IMR-90 (cell line): ENCODE measurements at regions not wholly inside any gene's neighbourhood (a gene's known extent, or its start where the extent isn't known, plus 50 kb on each side); places are given as distances from the start of the nearest gene placed in this dataset.

Experiments used
- ATAC-seq: fragments of 200-7000 bp; cut with Tn5 transposase; 2 replicates; pipeline ENCODE4 v1.9.1; 2020; ENCODE audit warnings: low read depth, mild to moderate bottlenecking, moderate library complexity
- BruUV-seq: library from RNA; stranded (reverse); fragments of 400-500 nt; replicated peaks from 2 replicates; lab custom pipeline; 2021; lab: Mats Ljungman, UMichigan
- CTCF ChIA-PET: fragments of 300-600 bp; formaldehyde crosslinking; extraction: SDS; loops from one replicate; lab custom pipeline; 2021; ENCODE audit warnings: antibody characterized with exemption; lab: Yijun Ruan, JAX
- POLR2A ChIA-PET: fragments of 300-600 bp; sonication (Branson Sonifier 250); formaldehyde crosslinking; loops from one replicate; lab custom pipeline; 2022; ENCODE audit warnings: antibody characterized with exemption; ENCODE audit not compliant: unreplicated experiment; lab: Charles Lee
- DNase-seq: peaks from one replicate; pipeline ENCODE4 v3.0.0; 2013
- H2AFZ ChIP-seq: replicated peaks from 2 replicates; pipeline ENCODE3; 2013; ENCODE audit warnings: low read length, mild to moderate bottlenecking; ENCODE audit not compliant: poor library complexity
- H2AK5ac ChIP-seq: 2 replicates; pipeline ENCODE4 v1.6.1; 2013; ENCODE audit warnings: low read depth, low read length, inconsistent platforms
- H2AK9ac ChIP-seq: replicated peaks from 2 replicates; pipeline ENCODE3; 2013; ENCODE audit warnings: mild to moderate bottlenecking, low read depth, low read length, moderate library complexity; ENCODE audit not compliant: poor library complexity
- H2BK120ac ChIP-seq: 2 replicates; pipeline ENCODE4 v1.6.1; 2013; ENCODE audit warnings: low read depth, low read length, inconsistent platforms
- H2BK15ac ChIP-seq: 3 replicates; pipeline ENCODE4 v1.6.1; 2013; ENCODE audit warnings: low read depth, low read length, inconsistent platforms
- H2BK20ac ChIP-seq: 2 replicates; pipeline ENCODE4 v1.6.1; 2013; ENCODE audit warnings: low read depth, mild to moderate bottlenecking, inconsistent platforms, low read length, moderate library complexity
- H2BK5ac ChIP-seq: 2 replicates; pipeline ENCODE4 v1.6.1; 2013; ENCODE audit warnings: mild to moderate bottlenecking, low read depth, low read length, inconsistent platforms; ENCODE audit not compliant: poor library complexity, severe bottlenecking
- H3K14ac ChIP-seq: replicated peaks from 2 replicates; pipeline ENCODE4 v1.6.1; 2013; ENCODE audit warnings: low read depth, low read length, inconsistent platforms
- H3K18ac ChIP-seq: 2 replicates; pipeline ENCODE4 v1.6.1; 2013; ENCODE audit warnings: low read depth, low read length, control low read depth
- H3K23ac ChIP-seq: 2 replicates; pipeline ENCODE4 v1.6.1; 2013; ENCODE audit warnings: low read depth, low read length, inconsistent platforms
- H3K27ac ChIP-seq: 2 replicates; pipeline ENCODE4 v1.5.1; 2013; ENCODE audit warnings: mild to moderate bottlenecking, control low read depth, low read length; ENCODE audit not compliant: insufficient read depth
- H3K27me3 ChIP-seq: 2 replicates; pipeline ENCODE4 v1.6.1; 2013; ENCODE audit warnings: low read length; ENCODE audit not compliant: control insufficient read depth, insufficient read depth
- H3K36me3 ChIP-seq: 2 replicates; pipeline ENCODE4 v1.6.1; 2013; ENCODE audit warnings: low read length, mixed read lengths; ENCODE audit not compliant: control insufficient read depth, insufficient read depth
- H3K4ac ChIP-seq: 2 replicates; pipeline ENCODE4 v1.6.1; 2013; ENCODE audit warnings: low read depth, low read length, inconsistent platforms
- H3K4me1 ChIP-seq: 2 replicates; pipeline ENCODE4 v1.6.1; 2013; ENCODE audit warnings: low read length, mixed read lengths; ENCODE audit not compliant: control insufficient read depth, insufficient read depth
- H3K4me2 ChIP-seq: 2 replicates; pipeline ENCODE4 v1.6.1; 2013; ENCODE audit warnings: low read depth, mild to moderate bottlenecking, control low read depth, low read length, moderate library complexity
- H3K4me3 ChIP-seq: 2 replicates; pipeline ENCODE4 v1.5.1; 2013; ENCODE audit warnings: low read depth, mild to moderate bottlenecking, control low read depth, low read length, moderate library complexity; ENCODE audit not compliant: insufficient read depth
- H3K56ac ChIP-seq: 2 replicates; pipeline ENCODE4 v1.6.1; 2013; ENCODE audit warnings: low read length, inconsistent platforms; ENCODE audit not compliant: insufficient read depth; ENCODE audit errors: extremely low read depth
- H3K79me1 ChIP-seq, 2 experiments: 2 replicates each; pipeline ENCODE4 v1.6.1; 2013; ENCODE audit warnings: low read length in 2 of 2, inconsistent platforms in 1 of 2, low read depth in 1 of 2
- H3K9ac ChIP-seq: 2 replicates; pipeline ENCODE4 v1.6.1; 2013; ENCODE audit warnings: low read depth, low read length, control low read depth
- H3K9me1 ChIP-seq: 2 replicates; pipeline ENCODE4 v1.6.1; 2013; ENCODE audit warnings: low read length, inconsistent platforms; ENCODE audit not compliant: insufficient read depth
- H3K9me3 ChIP-seq: 2 replicates; pipeline ENCODE4 v1.6.1; 2013; ENCODE audit warnings: low read length; ENCODE audit not compliant: control insufficient read depth, insufficient read depth
- H4K20me1 ChIP-seq: 2 replicates; pipeline ENCODE4 v1.6.1; 2013; ENCODE audit warnings: low read length, inconsistent platforms; ENCODE audit not compliant: insufficient read depth
- H4K5ac ChIP-seq: 2 replicates; pipeline ENCODE4 v1.6.1; 2013; ENCODE audit warnings: mild to moderate bottlenecking, low read depth, low read length, control low read depth
- H4K8ac ChIP-seq, 2 experiments: 2 replicates each; pipeline ENCODE4 v1.6.1; 2013; ENCODE audit warnings: low read depth in 2 of 2, low read length in 2 of 2, control low read depth in 1 of 2, inconsistent platforms in 1 of 2
- H4K91ac ChIP-seq: 2 replicates; pipeline ENCODE4 v1.6.1; 2013; ENCODE audit warnings: low read depth, low read length, inconsistent platforms; ENCODE audit not compliant: insufficient read depth
- CEBPB ChIP-seq: IDR thresholded peaks from 2 replicates; pipeline ENCODE4 v1.6.1; 2012; ENCODE audit warnings: low read depth, low read length, improper control_type of control experiment
- ELK1 ChIP-seq: fragments of 150-350 bp; IDR thresholded peaks from 2 replicates; pipeline ENCODE4 v1.6.1; 2016; ENCODE audit warnings: low read depth, mild to moderate bottlenecking, low read length, moderate library complexity, borderline replicate concordance
- MAZ ChIP-seq: IDR thresholded peaks from 2 replicates; pipeline ENCODE4 v1.6.1; 2012; ENCODE audit warnings: low read depth, mild to moderate bottlenecking, low read length, improper control_type of control experiment, moderate library complexity, borderline replicate concordance
- POLR2A ChIP-seq: IDR thresholded peaks from 2 replicates; pipeline ENCODE4 v1.6.1; 2012; ENCODE audit warnings: mild to moderate bottlenecking, low read depth, low read length
- RCOR1 ChIP-seq: IDR thresholded peaks from 2 replicates; pipeline ENCODE4 v1.6.1; 2012; ENCODE audit warnings: mild to moderate bottlenecking, low read length, improper control_type of control experiment; ENCODE audit not compliant: insufficient replicate concordance
- SMC3 ChIP-seq: fragments of 150-350 bp; IDR thresholded peaks from 2 replicates; pipeline ENCODE4 v1.6.1; 2016; ENCODE audit warnings: low read depth, mild to moderate bottlenecking, antibody characterized with exemption, low read length, moderate library complexity
- WGBS, 2 experiments: methylation state at CpG; one replicate each; pipeline versions ENCODE4 v1.1.5 to v1.1.7; 2013; ENCODE audit warnings: missing lambda C conversion rate in 2 of 2; ENCODE audit not compliant: insufficient read length in 1 of 2; ENCODE audit errors: extremely low coverage in 2 of 2; 5-methylcytosine and 5-hydroxymethylcytosine counted together
- dilution Hi-C: fragments of 300-500 bp; cut with HindIII; formaldehyde crosslinking; loops from one replicate; pipeline ENCODE4 v1.14.3; 2018; ENCODE audit warnings: low sequenced_read_pairs; ENCODE audit not compliant: unreplicated experiment
- in situ Hi-C: fragments of 300-500 bp; cut with MboI; formaldehyde crosslinking; loops from 3 replicates; pipeline ENCODE4 v1.14.3; 2019; ENCODE audit warnings: low sequenced_read_pairs, inconsistent platforms, mixed read lengths
- intact Hi-C: fragments of 100-400 bp; cut with micrococcal nuclease; formaldehyde crosslinking; loops from 2 replicates; pipeline ENCODE4 v1.10.0; 2022
- TF ChIP-seq, protein P1 (sequence below): fragments of 150-350 bp; IDR thresholded peaks from 2 replicates; pipeline ENCODE4 v1.6.1; 2017; ENCODE audit warnings: mild to moderate bottlenecking, antibody characterized with exemption, low read length, low read depth

GRCh38 chr5:3321923-3322322 lies 273.7 kb upstream of the IRX1 start:
- no TSS peak for BruUV-seq
- H3K27me3 ChIP-seq = no peaks in the 10 kb centered on the region
- no peak overlapping the region for H2BK5ac ChIP-seq
- no peaks in the 10 kb centered on the region for H3K4me1 ChIP-seq
- in situ Hi-C loops (no loop called here), intact Hi-C loops (no loop called here), dilution Hi-C loops (no loop called here)
- no peak overlapping the region for H3K4me2 ChIP-seq
- no peak for TF ChIP-seq CEBPB
- TF ChIP-seq MAZ = no peak
- no peak for TF ChIP-seq RCOR1
- TF ChIP-seq, protein P1, sequence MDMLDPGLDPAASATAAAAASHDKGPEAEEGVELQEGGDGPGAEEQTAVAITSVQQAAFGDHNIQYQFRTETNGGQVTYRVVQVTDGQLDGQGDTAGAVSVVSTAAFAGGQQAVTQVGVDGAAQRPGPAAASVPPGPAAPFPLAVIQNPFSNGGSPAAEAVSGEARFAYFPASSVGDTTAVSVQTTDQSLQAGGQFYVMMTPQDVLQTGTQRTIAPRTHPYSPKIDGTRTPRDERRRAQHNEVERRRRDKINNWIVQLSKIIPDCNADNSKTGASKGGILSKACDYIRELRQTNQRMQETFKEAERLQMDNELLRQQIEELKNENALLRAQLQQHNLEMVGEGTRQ = no peak
- TF ChIP-seq SMC3 = no peak
- no peak for TF ChIP-seq POLR2A
- no peak for TF ChIP-seq ELK1
- H4K8ac ChIP-seq = no peak overlapping the region
- H3K4me3 ChIP-seq = no peak overlapping the region
- H2BK120ac ChIP-seq = no peak overlapping the region
- H3K36me3 ChIP-seq = no peaks in the 10 kb centered on the region
- no peaks in the 10 kb centered on the region for H3K79me1 ChIP-seq
- H3K9me1 ChIP-seq = no peaks in the 10 kb centered on the region
- no peak overlapping the region for H2AK9ac ChIP-seq
- ChIA-PET POLR2A (no interaction called here), CTCF (no interaction called here)
- no peaks in the 10 kb centered on the region; the same call in 1 of the 2 replicates for H4K20me1 ChIP-seq
- no peak overlapping the region for H2AK5ac ChIP-seq
- H3K18ac ChIP-seq = no peak overlapping the region
- no peak overlapping the region for H4K5ac ChIP-seq
- WGBS, 2 experiments = 77% methylated on average over 6 of the region's 10 CpGs; no CpG with 5 or more reads in 1 of the 2 experiments
- DNase-seq (no peak), ATAC-seq (no peak)
- no peak overlapping the region for H4K91ac ChIP-seq
- no peak overlapping the region for H2BK20ac ChIP-seq
- H3K4ac ChIP-seq = no peak overlapping the region
- H3K23ac ChIP-seq = no peak overlapping the region
- no peak overlapping the region for H2BK15ac ChIP-seq
- H3K14ac ChIP-seq = no peak overlapping the region
- no peak overlapping the region for H3K56ac ChIP-seq
- no peak overlapping the region for H3K9ac ChIP-seq
- H3K9me3 ChIP-seq = peaks cover 31% of the 10 kb centered on the region
- no peak overlapping the region for H2AFZ ChIP-seq
- no peak overlapping the region for H3K27ac ChIP-seq
